ENCODE measurements at regions not wholly inside any gene's neighbourhood (a gene's known extent, or its start where the extent isn't known, plus 50 kb on each side); places are given as distances from the start of the nearest gene placed in this dataset.

- H3K27ac ChIP-seq (ENCODE audit: low read depth in 1 of 2, low read length in 1 of 2): peak overlapping the region in 1 of 2 donors; percentile 78
- WGBS, 2 donors: 82 to 88% methylated on average over 4 of the region's 4 CpGs
- no peak for TF ChIP-seq CTCF (IDR thresholded peaks at IDR 0.05; ENCODE audit: control extremely low read depth, extremely low read depth)
- H3K36me3 ChIP-seq (ENCODE audit: control insufficient read depth in 4 of 4, insufficient read depth in 4 of 4, low read length in 4 of 4): no peaks in the 10 kb centered on the region
- H3K9me3 ChIP-seq (ENCODE audit: control insufficient read depth in 4 of 4, insufficient read depth in 3 of 4, low read length in 3 of 4): no peaks in the 10 kb centered on the region
- H3K9ac ChIP-seq (ENCODE audit: insufficient read depth in 1 of 2, low read length in 2 of 2): peak overlapping the region in 1 of 2 donors; percentile 11
- DNase-seq (peak in 2 of 3 donors; percentile 77 to 80), ATAC-seq (ENCODE audit: insufficient read depth, low FRiP score) (no peak)
- H3K4me1 ChIP-seq (ENCODE audit: control insufficient read depth in 5 of 5, insufficient read depth in 5 of 5, low read length in 5 of 5): peaks cover 0 to 13% (median 9%) of the 10 kb centered on the region in 5 donors
- H3K4me3 ChIP-seq: no peak overlapping the region
- H3K27me3 ChIP-seq (ENCODE audit: control insufficient read depth in 3 of 3, insufficient read depth in 3 of 3, low read length in 2 of 3): no peaks in the 10 kb centered on the region
These were observed 182.9 kb upstream of the SLC38A2 start for GRCh38 chr12:46555406-46555852.

GRCh38 chr12:46554460-46554859 is 181.9 kb upstream of the SLC38A2 start:
- TF ChIP-seq CTCF (IDR thresholded peaks at IDR 0.05; ENCODE audit: control extremely low read depth, extremely low read depth): no peak
- no peaks in the 10 kb centered on the region for H3K9me3 ChIP-seq (ENCODE audit: control insufficient read depth in 4 of 4, insufficient read depth in 3 of 4, low read length in 3 of 4)
- WGBS, 2 donors: 83 to 95% methylated on average over 2 of the region's 2 CpGs
- H3K27ac ChIP-seq (ENCODE audit: low read depth in 1 of 2, low read length in 1 of 2): peak overlapping the region in 1 of 2 donors; percentile 78
- H3K4me3 ChIP-seq: no peak overlapping the region
- ATAC-seq (ENCODE audit: insufficient read depth, low FRiP score) (no peak), DNase-seq (no peak)
- H3K4me1 ChIP-seq (ENCODE audit: control insufficient read depth in 5 of 5, insufficient read depth in 5 of 5, low read length in 5 of 5): peaks cover 0 to 13% (median 9%) of the 10 kb centered on the region in 5 donors
- H3K9ac ChIP-seq (ENCODE audit: insufficient read depth in 1 of 2, low read length in 2 of 2): no peak overlapping the region
- H3K27me3 ChIP-seq (ENCODE audit: control insufficient read depth in 3 of 3, insufficient read depth in 3 of 3, low read length in 2 of 3): no peaks in the 10 kb centered on the region
- no peaks in the 10 kb centered on the region for H3K36me3 ChIP-seq (ENCODE audit: control insufficient read depth in 4 of 4, insufficient read depth in 4 of 4, low read length in 4 of 4)

GRCh38 chr12:46553911-46554310 is 181.3 kb upstream of the SLC38A2 start:
- Histone ChIP-seq H3K9me3 (ENCODE audit: control insufficient read depth in 4 of 4, insufficient read depth in 3 of 4, low read length in 3 of 4) (no peaks in the 10 kb centered on the region), H3K4me3 (no peak overlapping the region), H3K27ac (ENCODE audit: low read depth in 1 of 2, low read length in 1 of 2) (no peak overlapping the region), H3K36me3 (ENCODE audit: control insufficient read depth in 4 of 4, insufficient read depth in 4 of 4, low read length in 4 of 4) (no peaks in the 10 kb centered on the region), H3K4me1 (ENCODE audit: control insufficient read depth in 5 of 5, insufficient read depth in 5 of 5, low read length in 5 of 5) (peaks cover 0 to 13% (median 9%) of the 10 kb centered on the region in 5 donors), H3K27me3 (ENCODE audit: control insufficient read depth in 3 of 3, insufficient read depth in 3 of 3, low read length in 2 of 3) (no peaks in the 10 kb centered on the region), H3K9ac (ENCODE audit: insufficient read depth in 1 of 2, low read length in 2 of 2) (no peak overlapping the region)
- no peak for TF ChIP-seq CTCF (IDR thresholded peaks at IDR 0.05; ENCODE audit: control extremely low read depth, extremely low read depth)
- ATAC-seq (ENCODE audit: insufficient read depth, low FRiP score) (no peak), DNase-seq (no peak)
- 83 to 90% methylated on average over 1 of the region's 1 CpG for WGBS, 2 donors

- 67 to 84% methylated on average over 2 of the region's 2 CpGs for WGBS, 2 donors
- H3K4me3 ChIP-seq: no peak overlapping the region
- H3K36me3 ChIP-seq (ENCODE audit: control insufficient read depth in 4 of 4, insufficient read depth in 4 of 4, low read length in 4 of 4): no peaks in the 10 kb centered on the region
- no peaks in the 10 kb centered on the region for H3K27me3 ChIP-seq (ENCODE audit: control insufficient read depth in 3 of 3, insufficient read depth in 3 of 3, low read length in 2 of 3)
- no peaks in the 10 kb centered on the region for H3K9me3 ChIP-seq (ENCODE audit: control insufficient read depth in 4 of 4, insufficient read depth in 3 of 4, low read length in 3 of 4)
- TF ChIP-seq CTCF (IDR thresholded peaks at IDR 0.05; ENCODE audit: control extremely low read depth, extremely low read depth): no peak
- DNase-seq (no peak), ATAC-seq (ENCODE audit: insufficient read depth, low FRiP score) (no peak)
- no peak overlapping the region for H3K9ac ChIP-seq (ENCODE audit: insufficient read depth in 1 of 2, low read length in 2 of 2)
- peak overlapping the region in 1 of 2 donors; percentile 12 for H3K27ac ChIP-seq (ENCODE audit: low read depth in 1 of 2, low read length in 1 of 2)
- H3K4me1 ChIP-seq (ENCODE audit: control insufficient read depth in 5 of 5, insufficient read depth in 5 of 5, low read length in 5 of 5): peaks cover 0 to 19% (median 9%) of the 10 kb centered on the region in 5 donors
These were observed 180.7 kb upstream of the SLC38A2 start for GRCh38 chr12:46553266-46553665.
